GM21737 (cell line): ENCODE measurements at regions not wholly inside any gene's neighbourhood (a gene's known extent, or its start where the extent isn't known, plus 50 kb on each side); places are given as distances from the start of the nearest gene placed in this dataset.
"Not testable (repeated sequence)": the region's sequence is repeated elsewhere in the genome, so short reads cannot be mapped to it uniquely, and the experiment has no call there.

Source experiments
- ATAC-seq: cut with Tn5 transposase; IDR thresholded peaks from one replicate; pipeline ENCODE4 v1.9.1; 2021; ENCODE audit warnings: mild to moderate bottlenecking, moderate library complexity; ENCODE audit not compliant: unreplicated experiment

- no peak for ATAC-seq
Measured at GRCh38 chr3:110900576-110900975, 171.0 kb upstream of the NECTIN3 start.

GRCh38 chr3:110901536-110901935 is 170.1 kb upstream of the NECTIN3 start:
- ATAC-seq = no peak

- ATAC-seq = no peak
Measured at GRCh38 chr3:110902453-110903085, 169.0 kb upstream of the NECTIN3 start.

GRCh38 chr3:110903771-110904519 is 167.7 kb upstream of the NECTIN3 start:
- no peak for ATAC-seq

GRCh38 chr3:110904520-110904890 is 167.1 kb upstream of the NECTIN3 start:
- no peak for ATAC-seq

GRCh38 chr3:110905121-110905520 is 166.5 kb upstream of the NECTIN3 start:
- no peak for ATAC-seq

- ATAC-seq = no peak
Measured at GRCh38 chr3:110909839-110910238, 161.8 kb upstream of the NECTIN3 start.

GRCh38 chr3:110910346-110910955 is 161.2 kb upstream of the NECTIN3 start:
- ATAC-seq = no peak

- no peak for ATAC-seq
Measured at GRCh38 chr3:110918963-110919362, 152.7 kb upstream of the NECTIN3 start.

GRCh38 chr3:110925798-110926197 is 145.8 kb upstream of the NECTIN3 start:
- no peak for ATAC-seq

GRCh38 chr3:110928016-110928662 is 143.5 kb upstream of the NECTIN3 start:
- ATAC-seq = no peak

GRCh38 chr3:110929816-110930215 is 141.8 kb upstream of the NECTIN3 start:
- no peak for ATAC-seq

GRCh38 chr3:110932567-110932966 is 139.0 kb upstream of the NECTIN3 start:
- ATAC-seq = no peak

GRCh38 chr3:110933821-110934426 is 137.7 kb upstream of the NECTIN3 start:
- ATAC-seq = no peak

GRCh38 chr3:110938629-110939028 is 133.0 kb upstream of the NECTIN3 start:
- ATAC-seq = no peak

GRCh38 chr3:110940055-110940454 is 131.6 kb upstream of the NECTIN3 start:
- ATAC-seq = no peak

GRCh38 chr3:110944782-110945181 is 126.8 kb upstream of the NECTIN3 start:
- no peak for ATAC-seq

GRCh38 chr3:110946810-110947209 is 124.8 kb upstream of the NECTIN3 start:
- ATAC-seq = no peak

GRCh38 chr3:110949194-110949593 is 122.4 kb upstream of the NECTIN3 start:
- ATAC-seq = not testable (repeated sequence)

GRCh38 chr3:110955301-110955880 is 116.2 kb upstream of the NECTIN3 start:
- no peak for ATAC-seq

GRCh38 chr3:110956081-110956480 is 115.5 kb upstream of the NECTIN3 start:
- no peak for ATAC-seq
